IMR-90 (cell line): ENCODE measurements at regions not wholly inside any gene's neighbourhood (a gene's known extent, or its start where the extent isn't known, plus 50 kb on each side); places are given as distances from the start of the nearest gene placed in this dataset.

ENCODE experiments used
- ATAC-seq: fragments of 200-7000 bp; cut with Tn5 transposase; 2 replicates; pipeline ENCODE4 v1.9.1; 2020; ENCODE audit warnings: low read depth, mild to moderate bottlenecking, moderate library complexity
- BruUV-seq: library from RNA; stranded (reverse); fragments of 400-500 nt; replicated peaks from 2 replicates; lab custom pipeline; 2021; lab: Mats Ljungman, UMichigan
- CTCF ChIA-PET: fragments of 300-600 bp; formaldehyde crosslinking; extraction: SDS; loops from one replicate; lab custom pipeline; 2021; ENCODE audit warnings: antibody characterized with exemption; lab: Yijun Ruan, JAX
- POLR2A ChIA-PET: fragments of 300-600 bp; sonication (Branson Sonifier 250); formaldehyde crosslinking; loops from one replicate; lab custom pipeline; 2022; ENCODE audit warnings: antibody characterized with exemption; ENCODE audit not compliant: unreplicated experiment; lab: Charles Lee
- DNase-seq: peaks from one replicate; pipeline ENCODE4 v3.0.0; 2013
- H2AFZ ChIP-seq: replicated peaks from 2 replicates; pipeline ENCODE3; 2013; ENCODE audit warnings: low read length, mild to moderate bottlenecking; ENCODE audit not compliant: poor library complexity
- H2AK5ac ChIP-seq: 2 replicates; pipeline ENCODE4 v1.6.1; 2013; ENCODE audit warnings: low read depth, low read length, inconsistent platforms
- H2AK9ac ChIP-seq: replicated peaks from 2 replicates; pipeline ENCODE3; 2013; ENCODE audit warnings: mild to moderate bottlenecking, low read depth, low read length, moderate library complexity; ENCODE audit not compliant: poor library complexity
- H2BK120ac ChIP-seq: 2 replicates; pipeline ENCODE4 v1.6.1; 2013; ENCODE audit warnings: low read depth, low read length, inconsistent platforms
- H2BK15ac ChIP-seq: 3 replicates; pipeline ENCODE4 v1.6.1; 2013; ENCODE audit warnings: low read depth, low read length, inconsistent platforms
- H2BK20ac ChIP-seq: 2 replicates; pipeline ENCODE4 v1.6.1; 2013; ENCODE audit warnings: low read depth, mild to moderate bottlenecking, inconsistent platforms, low read length, moderate library complexity
- H2BK5ac ChIP-seq: 2 replicates; pipeline ENCODE4 v1.6.1; 2013; ENCODE audit warnings: mild to moderate bottlenecking, low read depth, low read length, inconsistent platforms; ENCODE audit not compliant: poor library complexity, severe bottlenecking
- H3K14ac ChIP-seq: replicated peaks from 2 replicates; pipeline ENCODE4 v1.6.1; 2013; ENCODE audit warnings: low read depth, low read length, inconsistent platforms
- H3K18ac ChIP-seq: 2 replicates; pipeline ENCODE4 v1.6.1; 2013; ENCODE audit warnings: low read depth, low read length, control low read depth
- H3K23ac ChIP-seq: 2 replicates; pipeline ENCODE4 v1.6.1; 2013; ENCODE audit warnings: low read depth, low read length, inconsistent platforms
- H3K27ac ChIP-seq: 2 replicates; pipeline ENCODE4 v1.5.1; 2013; ENCODE audit warnings: mild to moderate bottlenecking, control low read depth, low read length; ENCODE audit not compliant: insufficient read depth
- H3K27me3 ChIP-seq: 2 replicates; pipeline ENCODE4 v1.6.1; 2013; ENCODE audit warnings: low read length; ENCODE audit not compliant: control insufficient read depth, insufficient read depth
- H3K36me3 ChIP-seq: 2 replicates; pipeline ENCODE4 v1.6.1; 2013; ENCODE audit warnings: low read length, mixed read lengths; ENCODE audit not compliant: control insufficient read depth, insufficient read depth
- H3K4ac ChIP-seq: 2 replicates; pipeline ENCODE4 v1.6.1; 2013; ENCODE audit warnings: low read depth, low read length, inconsistent platforms
- H3K4me1 ChIP-seq: 2 replicates; pipeline ENCODE4 v1.6.1; 2013; ENCODE audit warnings: low read length, mixed read lengths; ENCODE audit not compliant: control insufficient read depth, insufficient read depth
- H3K4me2 ChIP-seq: 2 replicates; pipeline ENCODE4 v1.6.1; 2013; ENCODE audit warnings: low read depth, mild to moderate bottlenecking, control low read depth, low read length, moderate library complexity
- H3K4me3 ChIP-seq: 2 replicates; pipeline ENCODE4 v1.5.1; 2013; ENCODE audit warnings: low read depth, mild to moderate bottlenecking, control low read depth, low read length, moderate library complexity; ENCODE audit not compliant: insufficient read depth
- H3K56ac ChIP-seq: 2 replicates; pipeline ENCODE4 v1.6.1; 2013; ENCODE audit warnings: low read length, inconsistent platforms; ENCODE audit not compliant: insufficient read depth; ENCODE audit errors: extremely low read depth
- H3K79me1 ChIP-seq, 2 experiments: 2 replicates each; pipeline ENCODE4 v1.6.1; 2013; ENCODE audit warnings: low read length in 2 of 2, inconsistent platforms in 1 of 2, low read depth in 1 of 2
- H3K9ac ChIP-seq: 2 replicates; pipeline ENCODE4 v1.6.1; 2013; ENCODE audit warnings: low read depth, low read length, control low read depth
- H3K9me1 ChIP-seq: 2 replicates; pipeline ENCODE4 v1.6.1; 2013; ENCODE audit warnings: low read length, inconsistent platforms; ENCODE audit not compliant: insufficient read depth
- H3K9me3 ChIP-seq: 2 replicates; pipeline ENCODE4 v1.6.1; 2013; ENCODE audit warnings: low read length; ENCODE audit not compliant: control insufficient read depth, insufficient read depth
- H4K20me1 ChIP-seq: 2 replicates; pipeline ENCODE4 v1.6.1; 2013; ENCODE audit warnings: low read length, inconsistent platforms; ENCODE audit not compliant: insufficient read depth
- H4K5ac ChIP-seq: 2 replicates; pipeline ENCODE4 v1.6.1; 2013; ENCODE audit warnings: mild to moderate bottlenecking, low read depth, low read length, control low read depth
- H4K8ac ChIP-seq, 2 experiments: 2 replicates each; pipeline ENCODE4 v1.6.1; 2013; ENCODE audit warnings: low read depth in 2 of 2, low read length in 2 of 2, control low read depth in 1 of 2, inconsistent platforms in 1 of 2
- H4K91ac ChIP-seq: 2 replicates; pipeline ENCODE4 v1.6.1; 2013; ENCODE audit warnings: low read depth, low read length, inconsistent platforms; ENCODE audit not compliant: insufficient read depth
- BHLHE40 ChIP-seq: fragments of 150-350 bp; IDR thresholded peaks from 2 replicates; pipeline ENCODE4 v1.6.1; 2016; ENCODE audit warnings: mild to moderate bottlenecking, low read depth, low read length
- NFE2L2 ChIP-seq: fragments of 150-350 bp; IDR thresholded peaks from 2 replicates; pipeline ENCODE4 v1.6.1; 2016; ENCODE audit warnings: low read depth, mild to moderate bottlenecking, low read length
- RAD21 ChIP-seq: IDR thresholded peaks from 2 replicates; pipeline ENCODE4 v1.6.1; 2012; ENCODE audit warnings: low read length, improper control_type of control experiment
- SMC3 ChIP-seq: fragments of 150-350 bp; IDR thresholded peaks from 2 replicates; pipeline ENCODE4 v1.6.1; 2016; ENCODE audit warnings: low read depth, mild to moderate bottlenecking, antibody characterized with exemption, low read length, moderate library complexity
- WGBS, 2 experiments: methylation state at CpG; one replicate each; pipeline versions ENCODE4 v1.1.5 to v1.1.7; 2013; ENCODE audit warnings: missing lambda C conversion rate in 2 of 2; ENCODE audit not compliant: insufficient read length in 1 of 2; ENCODE audit errors: extremely low coverage in 2 of 2; 5-methylcytosine and 5-hydroxymethylcytosine counted together
- dilution Hi-C: fragments of 300-500 bp; cut with HindIII; formaldehyde crosslinking; loops from one replicate; pipeline ENCODE4 v1.14.3; 2018; ENCODE audit warnings: low sequenced_read_pairs; ENCODE audit not compliant: unreplicated experiment
- in situ Hi-C: fragments of 300-500 bp; cut with MboI; formaldehyde crosslinking; loops from 3 replicates; pipeline ENCODE4 v1.14.3; 2019; ENCODE audit warnings: low sequenced_read_pairs, inconsistent platforms, mixed read lengths
- intact Hi-C: fragments of 100-400 bp; cut with micrococcal nuclease; formaldehyde crosslinking; loops from 2 replicates; pipeline ENCODE4 v1.10.0; 2022

GRCh38 chr20:10157549-10157948 is 61.1 kb upstream of the SNAP25 start:
- no peak overlapping the region for H3K14ac ChIP-seq
- dilution Hi-C loops (no loop called here), in situ Hi-C loops (no loop called here), intact Hi-C loops (no loop called here)
- no peak overlapping the region for H3K4me2 ChIP-seq
- H2BK5ac ChIP-seq = no peak overlapping the region
- no peak for TF ChIP-seq RAD21
- TF ChIP-seq BHLHE40 = no peak
- TF ChIP-seq SMC3 = no peak
- TF ChIP-seq NFE2L2 = no peak
- no peak overlapping the region for H2AFZ ChIP-seq
- H3K9me3 ChIP-seq = no peaks in the 10 kb centered on the region
- WGBS, 2 experiments = 60% methylated on average over 1 of the region's 1 CpG; no CpG with 5 or more reads in 1 of the 2 experiments
- H2BK15ac ChIP-seq = no peak overlapping the region
- no peak overlapping the region for H3K4ac ChIP-seq
- H4K5ac ChIP-seq = no peak overlapping the region
- no peaks in the 10 kb centered on the region; the same call in 1 of the 2 replicates for H3K27me3 ChIP-seq
- ChIA-PET CTCF (no interaction called here), POLR2A (no interaction called here)
- no peak overlapping the region for H2AK9ac ChIP-seq
- no peak overlapping the region for H2AK5ac ChIP-seq
- H4K91ac ChIP-seq = no peak overlapping the region
- no peaks in the 10 kb centered on the region for H3K4me1 ChIP-seq
- no peak overlapping the region for H3K27ac ChIP-seq
- no peak for ATAC-seq
- no peak overlapping the region for H3K4me3 ChIP-seq
- no peak for DNase-seq
- no peak overlapping the region for H2BK120ac ChIP-seq
- no peak overlapping the region for H3K9ac ChIP-seq
- H3K23ac ChIP-seq = no peak overlapping the region
- no peak overlapping the region for H2BK20ac ChIP-seq
- no peak overlapping the region for H3K56ac ChIP-seq
- H4K20me1 ChIP-seq = no peaks in the 10 kb centered on the region
- no peaks in the 10 kb centered on the region for H3K36me3 ChIP-seq
- no peak overlapping the region for H4K8ac ChIP-seq
- no peak overlapping the region for H3K18ac ChIP-seq
- H3K79me1 ChIP-seq = no peaks in the 10 kb centered on the region
- BruUV-seq = no TSS peak
- H3K9me1 ChIP-seq = no peaks in the 10 kb centered on the region
